Lower leg skin (tissue), 4 donors: ENCODE measurements at regions not wholly inside any gene's neighbourhood (a gene's known extent, or its start where the extent isn't known, plus 50 kb on each side); places are given as distances from the start of the nearest gene placed in this dataset.

Source experiments
- DNase-seq, 2 donors: peaks; one replicate each; pipeline ENCODE4 v3.0.0-alpha.2; 2019; ENCODE audit warnings: low spot score in 2 of 2
- H3K4me3 ChIP-seq: fragments of 200-600 bp; sonication (generic); 2 replicates; pipeline ENCODE4 v1.5.1; 2017; ENCODE audit warnings: mild to moderate bottlenecking, low read depth; ENCODE audit not compliant: poor library complexity, severe bottlenecking
- POLR2A ChIP-seq, 2 donors: fragments of 450-650 bp; IDR thresholded peaks; one replicate each; pipeline ENCODE4 v1.6.1; 2016 to 2017; ENCODE audit warnings: antibody characterized with exemption in 2 of 2, mild to moderate bottlenecking in 1 of 2, moderate library complexity in 1 of 2
- WGBS, 2 donors: methylation state at CpG; one replicate each; pipeline ENCODE4 v1.1.5; 2018; 5-methylcytosine and 5-hydroxymethylcytosine counted together
- intact Hi-C: fragments of 100-400 bp; cut with DNase I; formaldehyde crosslinking; loops from one replicate; pipeline ENCODE4 v1.15.0; 2023; ENCODE audit warnings: low total_unique reads
- TF ChIP-seq, protein P1 (sequence below), 3 donors: fragments of 450-650 bp; IDR thresholded peaks; one replicate each; pipeline ENCODE4 v1.5.1; 2016; ENCODE audit warnings: antibody characterized with exemption in 3 of 3, mild to moderate bottlenecking in 3 of 3, moderate library complexity in 2 of 3

DNA sequence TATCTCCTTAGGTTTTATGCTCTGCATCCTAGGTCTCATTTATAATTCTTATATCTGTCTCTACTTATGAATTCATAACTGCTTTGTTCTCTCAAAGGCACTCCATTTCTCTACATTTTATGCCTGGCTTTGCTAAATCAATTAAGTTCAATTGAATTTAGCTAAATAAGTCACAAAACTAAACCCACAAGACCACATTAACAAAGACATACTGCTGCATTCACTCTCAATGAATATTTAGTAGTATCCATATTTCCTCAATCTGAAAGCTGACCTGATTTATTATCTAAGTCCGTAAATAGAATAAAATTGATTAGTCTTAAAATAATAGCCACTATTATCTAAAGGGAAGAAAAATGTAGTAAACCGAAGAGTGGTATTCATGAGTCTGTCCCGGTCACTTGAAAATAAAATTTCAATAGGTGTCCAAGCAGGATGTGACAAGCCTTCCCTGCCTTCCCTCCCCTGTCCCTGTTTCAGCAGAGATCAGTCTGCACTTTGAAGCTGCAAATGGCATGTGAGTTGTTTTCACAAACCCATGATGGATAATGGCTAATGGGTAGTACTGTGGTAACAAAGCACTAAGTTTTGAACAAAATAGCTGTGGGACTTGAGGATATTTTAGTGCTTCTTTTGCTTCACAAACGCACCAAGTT, 295.0 kb upstream of the NCAM2 start:
- no peak for DNase-seq
- no peak overlapping the region for H3K4me3 ChIP-seq
- TF ChIP-seq POLR2A (IDR thresholded peaks at IDR 0.05) = no peak
- TF ChIP-seq, protein P1, sequence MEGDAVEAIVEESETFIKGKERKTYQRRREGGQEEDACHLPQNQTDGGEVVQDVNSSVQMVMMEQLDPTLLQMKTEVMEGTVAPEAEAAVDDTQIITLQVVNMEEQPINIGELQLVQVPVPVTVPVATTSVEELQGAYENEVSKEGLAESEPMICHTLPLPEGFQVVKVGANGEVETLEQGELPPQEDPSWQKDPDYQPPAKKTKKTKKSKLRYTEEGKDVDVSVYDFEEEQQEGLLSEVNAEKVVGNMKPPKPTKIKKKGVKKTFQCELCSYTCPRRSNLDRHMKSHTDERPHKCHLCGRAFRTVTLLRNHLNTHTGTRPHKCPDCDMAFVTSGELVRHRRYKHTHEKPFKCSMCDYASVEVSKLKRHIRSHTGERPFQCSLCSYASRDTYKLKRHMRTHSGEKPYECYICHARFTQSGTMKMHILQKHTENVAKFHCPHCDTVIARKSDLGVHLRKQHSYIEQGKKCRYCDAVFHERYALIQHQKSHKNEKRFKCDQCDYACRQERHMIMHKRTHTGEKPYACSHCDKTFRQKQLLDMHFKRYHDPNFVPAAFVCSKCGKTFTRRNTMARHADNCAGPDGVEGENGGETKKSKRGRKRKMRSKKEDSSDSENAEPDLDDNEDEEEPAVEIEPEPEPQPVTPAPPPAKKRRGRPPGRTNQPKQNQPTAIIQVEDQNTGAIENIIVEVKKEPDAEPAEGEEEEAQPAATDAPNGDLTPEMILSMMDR (IDR thresholded peaks at IDR 0.05) = no peak
- intact Hi-C loops = no loop called here
- 57 to 72% methylated on average over 4 of the region's 4 CpGs for WGBS, 2 donors

DNA sequence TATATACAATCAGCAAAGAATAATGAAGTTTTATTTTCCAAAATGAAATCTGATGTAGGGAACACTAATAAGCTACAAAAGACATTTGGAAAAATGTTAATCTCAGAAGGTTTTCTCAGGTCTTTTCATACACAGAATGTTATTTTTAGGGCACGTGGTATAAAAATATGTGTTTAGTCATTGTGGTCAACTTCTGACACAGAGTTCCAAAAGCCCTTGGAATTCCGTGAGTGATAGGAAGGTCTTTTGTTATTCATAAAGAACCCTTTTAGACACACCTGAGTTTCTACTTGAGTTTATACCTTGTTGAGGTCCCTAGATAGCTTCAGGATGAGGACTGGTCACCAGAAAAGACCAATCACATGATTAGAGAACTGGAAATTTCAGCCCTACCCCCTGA, 277.6 kb upstream of the NCAM2 start:
- intact Hi-C loops = no loop called here
- no peak for TF ChIP-seq POLR2A (IDR thresholded peaks at IDR 0.05)
- TF ChIP-seq, protein P1 (IDR thresholded peaks at IDR 0.05) = no peak
- H3K4me3 ChIP-seq = no peak overlapping the region
- DNase-seq = no peak
- WGBS, 2 donors = 70 to 72% methylated on average over 2 of the region's 2 CpGs

DNA sequence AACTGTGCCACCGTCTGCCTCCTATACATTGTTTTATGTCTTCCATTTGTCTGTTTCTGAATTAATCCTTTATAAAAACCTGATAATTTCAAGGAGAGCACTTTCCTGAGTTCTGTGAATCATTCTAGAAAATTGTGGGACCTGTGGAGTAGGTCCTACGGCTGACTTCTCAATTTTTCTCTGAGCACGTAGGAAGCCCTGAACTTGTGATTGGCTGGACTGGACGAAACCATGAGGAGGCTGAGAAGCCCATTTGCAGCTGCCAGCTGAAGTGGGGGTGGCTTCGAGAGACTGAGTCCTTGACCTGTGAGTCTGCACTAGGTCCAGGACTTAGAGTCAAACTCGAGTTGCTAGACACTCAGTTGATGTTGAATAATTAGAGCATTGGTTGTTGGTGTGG, 277.1 kb upstream of the NCAM2 start:
- 79 to 85% methylated on average over 6 of the region's 6 CpGs for WGBS, 2 donors
- TF ChIP-seq, protein P1 (IDR thresholded peaks at IDR 0.05) = no peak
- TF ChIP-seq POLR2A (IDR thresholded peaks at IDR 0.05) = no peak
- no peak for DNase-seq
- intact Hi-C loops = no loop called here
- no peak overlapping the region for H3K4me3 ChIP-seq

DNA sequence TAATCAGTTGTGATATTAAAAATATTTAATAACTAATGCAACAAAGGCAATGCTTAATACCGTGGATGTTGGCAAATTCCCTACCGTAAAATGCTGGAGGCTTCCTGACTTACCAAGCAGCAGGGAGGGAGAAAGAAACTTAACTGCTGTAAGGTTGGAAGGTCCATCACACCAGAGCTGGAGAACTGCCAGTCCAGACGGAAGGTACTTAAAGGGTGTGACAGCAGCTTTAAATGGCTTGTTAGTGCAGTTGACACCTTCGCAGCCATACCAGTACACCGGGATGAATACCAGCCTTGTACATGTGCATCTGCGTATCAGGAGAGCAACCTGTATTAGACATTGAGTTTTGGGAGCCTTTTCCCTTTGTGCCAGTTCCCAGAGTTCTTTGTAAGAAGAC, 269.5 kb upstream of the NCAM2 start:
- intact Hi-C loops = no loop called here
- DNase-seq = no peak
- H3K4me3 ChIP-seq = no peak overlapping the region
- 73 to 80% methylated on average over 6 of the region's 6 CpGs for WGBS, 2 donors
- TF ChIP-seq POLR2A (IDR thresholded peaks at IDR 0.05) = no peak
- TF ChIP-seq, protein P1 (IDR thresholded peaks at IDR 0.05) = no peak

DNA sequence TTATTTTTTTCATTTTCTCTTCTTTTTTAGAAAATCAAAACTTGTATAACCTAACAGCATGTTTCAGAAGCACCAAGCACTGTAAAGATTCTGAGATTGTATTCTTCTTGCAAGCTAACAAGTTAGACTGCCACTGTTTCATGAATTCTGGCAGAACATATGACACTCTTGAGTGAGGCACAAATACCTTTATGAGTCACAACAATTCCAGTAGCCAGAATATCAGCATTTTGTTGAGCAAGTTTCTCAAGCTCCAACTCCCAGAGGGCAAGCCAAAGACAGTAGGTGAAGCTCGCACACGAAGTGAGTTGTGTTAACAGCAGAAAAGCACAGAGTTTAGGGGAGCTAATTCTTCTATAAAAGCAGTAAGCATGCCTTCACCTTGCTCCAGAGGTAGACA, 268.8 kb upstream of the NCAM2 start:
- H3K4me3 ChIP-seq = no peak overlapping the region
- TF ChIP-seq POLR2A (IDR thresholded peaks at IDR 0.05) = no peak
- TF ChIP-seq, protein P1 (IDR thresholded peaks at IDR 0.05) = no peak
- intact Hi-C loops = no loop called here
- no peak for DNase-seq
- 52 to 71% methylated on average over 2 of the region's 2 CpGs for WGBS, 2 donors

DNA sequence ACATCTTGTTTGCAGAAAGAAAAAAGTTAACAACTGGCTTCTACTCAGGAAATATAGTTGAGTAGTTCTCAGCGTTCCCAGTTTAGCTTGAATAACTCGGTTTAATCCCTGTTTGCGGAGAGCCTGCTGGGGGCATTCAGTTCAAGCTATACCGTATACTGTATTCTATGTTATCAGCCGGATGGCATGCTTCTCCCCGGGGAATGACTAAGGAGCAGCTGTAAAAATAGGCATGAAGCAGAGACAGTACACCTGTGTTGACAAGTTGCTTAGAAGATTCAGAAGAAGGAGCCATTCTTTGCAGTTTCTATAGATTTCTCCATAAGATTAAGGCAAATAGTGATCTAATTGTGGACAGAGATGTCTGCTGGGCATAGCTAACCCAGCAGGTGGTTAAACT, 267.8 kb upstream of the NCAM2 start:
- 76 to 83% methylated on average over 6 of the region's 6 CpGs for WGBS, 2 donors
- TF ChIP-seq, protein P1 (IDR thresholded peaks at IDR 0.05) = no peak
- no peak for TF ChIP-seq POLR2A (IDR thresholded peaks at IDR 0.05)
- intact Hi-C loops = no loop called here
- no peak for DNase-seq
- no peak overlapping the region for H3K4me3 ChIP-seq
